ENCODE measurements at regions not wholly inside any gene's neighbourhood (a gene's known extent, or its start where the extent isn't known, plus 50 kb on each side); places are given as distances from the start of the nearest gene placed in this dataset.

- TF ChIP-seq, protein P1, sequence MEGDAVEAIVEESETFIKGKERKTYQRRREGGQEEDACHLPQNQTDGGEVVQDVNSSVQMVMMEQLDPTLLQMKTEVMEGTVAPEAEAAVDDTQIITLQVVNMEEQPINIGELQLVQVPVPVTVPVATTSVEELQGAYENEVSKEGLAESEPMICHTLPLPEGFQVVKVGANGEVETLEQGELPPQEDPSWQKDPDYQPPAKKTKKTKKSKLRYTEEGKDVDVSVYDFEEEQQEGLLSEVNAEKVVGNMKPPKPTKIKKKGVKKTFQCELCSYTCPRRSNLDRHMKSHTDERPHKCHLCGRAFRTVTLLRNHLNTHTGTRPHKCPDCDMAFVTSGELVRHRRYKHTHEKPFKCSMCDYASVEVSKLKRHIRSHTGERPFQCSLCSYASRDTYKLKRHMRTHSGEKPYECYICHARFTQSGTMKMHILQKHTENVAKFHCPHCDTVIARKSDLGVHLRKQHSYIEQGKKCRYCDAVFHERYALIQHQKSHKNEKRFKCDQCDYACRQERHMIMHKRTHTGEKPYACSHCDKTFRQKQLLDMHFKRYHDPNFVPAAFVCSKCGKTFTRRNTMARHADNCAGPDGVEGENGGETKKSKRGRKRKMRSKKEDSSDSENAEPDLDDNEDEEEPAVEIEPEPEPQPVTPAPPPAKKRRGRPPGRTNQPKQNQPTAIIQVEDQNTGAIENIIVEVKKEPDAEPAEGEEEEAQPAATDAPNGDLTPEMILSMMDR (conservative IDR thresholded peaks at IDR 0.05) = no peak
- H3K27ac ChIP-seq = no peak overlapping the region
These were observed 109.4 kb upstream of the DMRTA1 start for GRCh38 chr9:22337261-22337660.

DNA sequence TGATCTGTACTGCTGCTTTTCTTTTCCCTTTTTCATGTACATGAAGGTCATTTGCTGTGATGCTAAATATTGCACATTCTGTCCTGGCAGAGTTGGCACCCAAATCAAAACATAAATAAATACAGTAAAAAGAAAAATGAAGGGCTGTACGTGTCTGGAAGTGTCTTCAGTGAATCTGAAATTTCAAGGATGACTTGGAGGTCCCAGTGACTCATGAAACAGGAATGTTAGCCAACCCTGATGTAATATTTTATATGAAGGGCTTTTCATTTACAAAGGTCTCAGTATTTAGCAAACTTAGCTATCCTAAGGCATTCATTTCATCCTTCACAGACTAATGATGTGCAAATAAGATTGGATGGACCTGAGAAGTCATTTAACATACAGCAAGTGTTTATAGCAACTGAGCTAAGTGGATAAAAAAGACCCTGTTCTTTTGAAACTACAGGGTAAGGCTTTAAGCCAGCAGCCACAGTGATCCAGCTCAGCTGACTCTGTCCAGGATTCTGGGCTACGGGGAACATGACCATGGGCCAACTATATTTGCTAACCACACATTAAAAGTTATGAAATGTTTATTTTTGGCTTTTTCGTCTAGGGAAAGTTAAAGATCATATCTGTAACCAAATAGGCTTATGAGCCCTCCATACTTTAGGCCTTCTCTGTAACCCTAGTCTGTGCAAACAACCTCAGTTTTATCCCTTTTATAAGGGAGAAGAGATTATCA, 104.0 kb upstream of the DMRTA1 start:
- peak overlapping the region; percentile 43 for H3K27ac ChIP-seq
- TF ChIP-seq, protein P1 (conservative IDR thresholded peaks at IDR 0.05) = no peak

GRCh38 chr9:22343218-22343611, 103.4 kb upstream of the DMRTA1 start:
- peak overlapping the region; percentile 43 for H3K27ac ChIP-seq
- TF ChIP-seq, protein P1 (conservative IDR thresholded peaks at IDR 0.05) = no peak

GRCh38 chr9:22354699-22355384, 91.8 kb upstream of the DMRTA1 start:
- TF ChIP-seq, protein P1 (conservative IDR thresholded peaks at IDR 0.05) = no peak
- H3K27ac ChIP-seq = no peak overlapping the region

GRCh38 chr9:22356985-22357384, 89.6 kb upstream of the DMRTA1 start:
- TF ChIP-seq, protein P1 (conservative IDR thresholded peaks at IDR 0.05) = no peak
- no peak overlapping the region for H3K27ac ChIP-seq

- no peak overlapping the region for H3K27ac ChIP-seq
- TF ChIP-seq, protein P1 (conservative IDR thresholded peaks at IDR 0.05) = no peak
These were observed 83.2 kb upstream of the DMRTA1 start for GRCh38 chr9:22363421-22363887.

- TF ChIP-seq, protein P1 (conservative IDR thresholded peaks at IDR 0.05) = no peak
- H3K27ac ChIP-seq = no peak overlapping the region
These were observed 73.0 kb upstream of the DMRTA1 start for GRCh38 chr9:22373636-22374035.

Measured in VCaP (cell line).